Lower lobe of right lung (tissue), 2 donors: ENCODE measurements at regions not wholly inside any gene's neighbourhood (a gene's known extent, or its start where the extent isn't known, plus 50 kb on each side); places are given as distances from the start of the nearest gene placed in this dataset.
"Not testable (repeated sequence)": the region's sequence is repeated elsewhere in the genome, so short reads cannot be mapped to it uniquely, and the experiment has no call there.

Experiments used
- ATAC-seq, 2 donors: fragments of 200-7000 bp; cut with Tn5 transposase; one replicate each; pipeline ENCODE4 v1.9.1; 2020 to 2022; ENCODE audit warnings: mild to moderate bottlenecking in 2 of 2, moderate library complexity in 2 of 2
- DNase-seq: peaks from one replicate; pipeline ENCODE4 v3.0.0-alpha.2; 2020
- H3K27ac ChIP-seq: fragments of 200-600 bp; one replicate; pipeline ENCODE4 v1.8.0; 2022
- H3K27me3 ChIP-seq: fragments of 200-600 bp; one replicate; pipeline ENCODE4 v1.8.0; 2022; ENCODE audit warnings: low read depth
- H3K36me3 ChIP-seq: fragments of 200-600 bp; one replicate; pipeline ENCODE4 v1.8.0; 2022; ENCODE audit warnings: mild to moderate bottlenecking
- H3K4me1 ChIP-seq: fragments of 200-600 bp; one replicate; pipeline ENCODE4 v1.8.0; 2022
- H3K4me3 ChIP-seq: fragments of 200-600 bp; one replicate; pipeline ENCODE4 v1.8.0; 2022; ENCODE audit warnings: mild to moderate bottlenecking
- H3K9me3 ChIP-seq: fragments of 200-600 bp; one replicate; pipeline ENCODE4 v1.8.0; 2022
- intact Hi-C: fragments of 100-400 bp; cut with DNase I; formaldehyde crosslinking; loops from one replicate; pipeline ENCODE4 v1.11.0; 2022
- donor health status: DM: no; HTN: yes; CAD: no; lungs with severe emphysema.

- intact Hi-C loops, H3K36me3 ChIP-seq, H3K4me1 ChIP-seq, H3K27me3 ChIP-seq, H3K27ac ChIP-seq, DNase-seq, H3K4me3 ChIP-seq: not testable (repeated sequence)
- H3K9me3 ChIP-seq: peaks cover 13% of the 10 kb centered on the region
- peak; percentile 18 to 42 for ATAC-seq
Observed at GRCh38 chr17:26881195-26881594, 412.7 kb upstream of the WSB1 start.

GRCh38 chr17:26882097-26882761 is 411.7 kb upstream of the WSB1 start:
- H3K27ac ChIP-seq, H3K4me3 ChIP-seq, DNase-seq, H3K36me3 ChIP-seq, intact Hi-C loops, H3K9me3 ChIP-seq, H3K27me3 ChIP-seq, H3K4me1 ChIP-seq: not testable (repeated sequence)
- ATAC-seq: peak; percentile 82 to 83

GRCh38 chr17:26883878-26884740 is 409.8 kb upstream of the WSB1 start:
- H3K36me3 ChIP-seq, H3K27ac ChIP-seq, intact Hi-C loops, H3K27me3 ChIP-seq, H3K4me3 ChIP-seq, H3K4me1 ChIP-seq, DNase-seq, H3K9me3 ChIP-seq: not testable (repeated sequence)
- peak; percentile 51 to 61 for ATAC-seq

DNA sequence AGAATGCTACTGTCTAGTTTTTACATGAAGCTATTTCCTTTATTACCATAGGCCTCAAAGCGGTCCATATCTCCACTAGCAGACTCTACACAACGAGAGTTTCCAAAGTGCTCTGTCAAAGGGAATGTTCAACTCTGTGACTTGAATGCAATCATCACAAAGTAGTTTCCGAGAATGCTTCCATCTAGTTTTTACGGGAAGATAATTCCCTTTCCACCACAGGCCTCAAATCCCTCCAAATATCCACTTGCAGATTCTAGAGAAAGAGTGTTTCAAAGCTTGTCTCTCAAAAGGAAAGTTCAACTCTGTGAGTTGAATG is 409.2 kb upstream of the WSB1 start:
- ATAC-seq: peak; percentile 1 to 41
- H3K27ac ChIP-seq, DNase-seq, H3K36me3 ChIP-seq, H3K4me1 ChIP-seq, H3K27me3 ChIP-seq, intact Hi-C loops, H3K9me3 ChIP-seq, H3K4me3 ChIP-seq: not testable (repeated sequence)

GRCh38 chr17:26885244-26885970 is 408.5 kb upstream of the WSB1 start:
- H3K27me3 ChIP-seq, H3K4me3 ChIP-seq, DNase-seq, intact Hi-C loops, H3K27ac ChIP-seq, H3K4me1 ChIP-seq, H3K9me3 ChIP-seq, H3K36me3 ChIP-seq: not testable (repeated sequence)
- ATAC-seq: peak; percentile 47 to 55
